ENCODE measurements at regions not wholly inside any gene's neighbourhood (a gene's known extent, or its start where the extent isn't known, plus 50 kb on each side); places are given as distances from the start of the nearest gene placed in this dataset.
A peak's percentile ranks its signal among the peaks of the same experiment; 100 is the strongest.

DNA sequence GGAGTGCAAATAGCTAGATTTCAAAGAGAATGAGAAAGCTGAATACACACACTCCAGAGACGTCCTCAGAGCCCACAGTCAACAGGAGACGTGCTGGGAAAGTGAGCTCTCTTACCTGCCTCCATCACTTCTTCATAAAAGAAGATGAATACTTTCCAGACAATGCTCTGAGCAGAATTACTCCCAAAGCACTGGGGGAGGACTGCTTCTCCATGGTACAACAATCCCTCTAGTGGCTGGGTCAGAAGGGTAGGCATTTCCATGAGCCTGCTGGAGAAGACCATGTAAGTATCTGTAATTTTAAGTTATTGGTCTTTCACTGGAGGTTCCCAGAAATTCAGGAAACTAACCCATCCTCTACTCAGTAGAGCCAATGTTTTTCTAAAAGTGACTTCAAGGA is 190.3 kb downstream of the RBM43 start:
- TF ChIP-seq CTCF (IDR thresholded peaks at IDR 0.05; ENCODE audit: extremely low read depth in 1 of 2, insufficient read depth in 1 of 2, low read depth in 1 of 2, low read length in 2 of 2) (peak in 1 of 2 donors; percentile 22), EZH2 (IDR thresholded peaks at IDR 0.05; ENCODE audit: borderline replicate concordance, low read depth, low read length, severe bottlenecking) (no peak), POLR2AphosphoS5 (IDR thresholded peaks at IDR 0.05; ENCODE audit: insufficient read depth, low read depth, low read length) (no peak)

Measured in endothelial cell of umbilical vein (primary cell).